A673 (cell line): ENCODE measurements at regions not wholly inside any gene's neighbourhood (a gene's known extent, or its start where the extent isn't known, plus 50 kb on each side); places are given as distances from the start of the nearest gene placed in this dataset.

Experiments
- EZH2 ChIP-seq: fragments of 200-600 bp; sonication (generic); IDR thresholded peaks from 2 replicates; pipeline ENCODE4 v1.6.1; 2017; ENCODE audit warnings: borderline replicate concordance, low read depth, mild to moderate bottlenecking, mixed read lengths, antibody characterized with exemption, low read length; ENCODE audit not compliant: poor library complexity, severe bottlenecking
- TF ChIP-seq, protein P1 (sequence below): fragments of 300-800, 200-600 bp; sonication (generic); conservative IDR thresholded peaks from 2 replicates; pipeline ENCODE4 v1.5.1; 2017; ENCODE audit warnings: low read depth, mild to moderate bottlenecking, antibody characterized with exemption, low read length, moderate library complexity, mixed read lengths

DNA sequence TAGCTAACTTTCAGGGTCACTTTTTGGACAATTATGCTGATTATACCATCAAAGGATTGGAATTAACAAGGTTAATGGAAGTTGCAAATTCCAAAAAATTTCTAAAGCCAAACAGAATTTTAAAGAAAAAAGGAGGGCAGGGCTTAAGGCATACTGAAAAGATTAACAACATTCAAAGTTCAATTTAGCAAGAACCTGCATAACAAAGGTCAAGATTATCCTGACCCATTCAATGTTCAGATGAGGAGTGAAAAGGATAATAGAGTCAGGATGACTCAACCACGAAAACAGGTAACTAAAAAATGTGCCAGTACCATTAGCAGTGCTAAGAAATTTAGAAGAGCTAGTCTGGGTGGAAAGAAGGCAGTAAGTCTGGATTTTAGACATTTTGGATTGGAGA is 139.8 kb upstream of the HNMT start:
- TF ChIP-seq, protein P1, sequence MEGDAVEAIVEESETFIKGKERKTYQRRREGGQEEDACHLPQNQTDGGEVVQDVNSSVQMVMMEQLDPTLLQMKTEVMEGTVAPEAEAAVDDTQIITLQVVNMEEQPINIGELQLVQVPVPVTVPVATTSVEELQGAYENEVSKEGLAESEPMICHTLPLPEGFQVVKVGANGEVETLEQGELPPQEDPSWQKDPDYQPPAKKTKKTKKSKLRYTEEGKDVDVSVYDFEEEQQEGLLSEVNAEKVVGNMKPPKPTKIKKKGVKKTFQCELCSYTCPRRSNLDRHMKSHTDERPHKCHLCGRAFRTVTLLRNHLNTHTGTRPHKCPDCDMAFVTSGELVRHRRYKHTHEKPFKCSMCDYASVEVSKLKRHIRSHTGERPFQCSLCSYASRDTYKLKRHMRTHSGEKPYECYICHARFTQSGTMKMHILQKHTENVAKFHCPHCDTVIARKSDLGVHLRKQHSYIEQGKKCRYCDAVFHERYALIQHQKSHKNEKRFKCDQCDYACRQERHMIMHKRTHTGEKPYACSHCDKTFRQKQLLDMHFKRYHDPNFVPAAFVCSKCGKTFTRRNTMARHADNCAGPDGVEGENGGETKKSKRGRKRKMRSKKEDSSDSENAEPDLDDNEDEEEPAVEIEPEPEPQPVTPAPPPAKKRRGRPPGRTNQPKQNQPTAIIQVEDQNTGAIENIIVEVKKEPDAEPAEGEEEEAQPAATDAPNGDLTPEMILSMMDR, result no peak
- no peak for TF ChIP-seq EZH2
